Upper lobe of left lung (tissue), 6 donors: ENCODE measurements at regions not wholly inside any gene's neighbourhood (a gene's known extent, or its start where the extent isn't known, plus 50 kb on each side); places are given as distances from the start of the nearest gene placed in this dataset.
A peak's percentile ranks its signal among the peaks of the same experiment; 100 is the strongest.

Source experiments
- ATAC-seq, 2 donors: fragments of 200-7000 bp; cut with Tn5 transposase; one replicate each; pipeline ENCODE4 v1.9.1; 2022; ENCODE audit warnings: mild to moderate bottlenecking in 2 of 2, moderate library complexity in 2 of 2; ENCODE audit not compliant: low FRiP score in 2 of 2
- DNase-seq, 2 donors: peaks; one replicate each; pipeline ENCODE4 v3.0.0-alpha.2; 2019 to 2020
- H3K27ac ChIP-seq, 4 donors: fragments of 200-600 bp; sonication (generic); one replicate each; pipeline ENCODE4 v1.5.1; 2016 to 2019
- H3K27me3 ChIP-seq, 4 donors: fragments of 200-600 bp; sonication (generic); one replicate each; pipeline ENCODE4 v1.5.1; 2017 to 2019
- H3K36me3 ChIP-seq, 4 donors: fragments of 200-600 bp; sonication (generic); one replicate each; pipeline ENCODE4 v1.5.1; 2016 to 2019
- H3K4me1 ChIP-seq, 4 donors: fragments of 200-600 bp; sonication (generic); one replicate each; pipeline ENCODE4 v1.5.1; 2018 to 2019
- H3K4me3 ChIP-seq, 4 donors: fragments of 200-600 bp; sonication (generic); one replicate each; pipeline ENCODE4 v1.5.1; 2017 to 2019; ENCODE audit warnings: mild to moderate bottlenecking in 2 of 4, moderate library complexity in 1 of 4
- H3K9me3 ChIP-seq, 4 donors: fragments of 200-600 bp; sonication (generic); one replicate each; pipeline ENCODE4 v1.5.1; 2018 to 2019
- CTCF ChIP-seq, 6 experiments: fragments of 450-650 bp in 4 of 6; fragments of 200-600 bp in 2 of 6; sonication (generic) in 2 of 6; IDR thresholded peaks; one replicate each; pipeline ENCODE4 v1.5.1; 2016 to 2019; ENCODE audit warnings: antibody characterized with exemption in 6 of 6
- EP300 ChIP-seq, 4 donors: sonication (generic); formaldehyde crosslinking; IDR thresholded peaks; one replicate each; pipeline ENCODE4 v1.5.1; 2017; ENCODE audit warnings: antibody characterized with exemption in 4 of 4, control low read depth in 2 of 4
- POLR2A ChIP-seq, 4 donors: fragments of 450-650 bp; IDR thresholded peaks; one replicate each; pipeline ENCODE4 v1.5.1; 2016 to 2017; ENCODE audit warnings: antibody characterized with exemption in 4 of 4, mild to moderate bottlenecking in 2 of 4
- POLR2AphosphoS5 ChIP-seq, 2 donors: sonication (generic); formaldehyde crosslinking; IDR thresholded peaks; one replicate each; pipeline ENCODE4 v1.5.1; 2017; ENCODE audit warnings: antibody characterized with exemption in 2 of 2
- WGBS, 2 donors: methylation state at CpG; one replicate each; pipeline ENCODE4 v1.1.5; 2017 to 2018; 5-methylcytosine and 5-hydroxymethylcytosine counted together
- donor health status: DM: no; HTN: no; CAD: no; lungs with moderate emphysema.
- donor health status: DM: no; HTN: yes; CAD: no; lungs with severe emphysema.

GRCh38 chr18:58813105-58813504 lies 51.6 kb upstream of the ZNF532 start:
- no peak for TF ChIP-seq POLR2AphosphoS5 (IDR thresholded peaks at IDR 0.05)
- TF ChIP-seq CTCF (IDR thresholded peaks at IDR 0.05): no peak
- TF ChIP-seq EP300 (IDR thresholded peaks at IDR 0.05): no peak
- TF ChIP-seq POLR2A (IDR thresholded peaks at IDR 0.05): no peak
- Histone ChIP-seq H3K27me3 (no peaks in the 10 kb centered on the region), H3K9me3 (no peaks in the 10 kb centered on the region), H3K4me3 (no peak overlapping the region), H3K27ac (no peak overlapping the region), H3K4me1 (no peaks in the 10 kb centered on the region), H3K36me3 (no peaks in the 10 kb centered on the region)
- no peak for ATAC-seq
- DNase-seq: no peak
- WGBS, 2 donors: 75 to 76% methylated on average over 5 of the region's 5 CpGs

- no peak for TF ChIP-seq POLR2A (IDR thresholded peaks at IDR 0.05)
- TF ChIP-seq POLR2AphosphoS5 (IDR thresholded peaks at IDR 0.05): no peak
- no peak for TF ChIP-seq EP300 (IDR thresholded peaks at IDR 0.05)
- no peak for TF ChIP-seq CTCF (IDR thresholded peaks at IDR 0.05)
- no peaks in the 10 kb centered on the region for H3K36me3 ChIP-seq
- peak overlapping the region in 2 of 4 donors; percentile 15 to 40 for H3K27ac ChIP-seq
- H3K4me3 ChIP-seq: no peak overlapping the region
- H3K4me1 ChIP-seq: no peaks in the 10 kb centered on the region
- no peak for DNase-seq
- H3K27me3 ChIP-seq: no peaks in the 10 kb centered on the region
- H3K9me3 ChIP-seq: no peaks in the 10 kb centered on the region
- ATAC-seq: no peak
- 68 to 82% methylated on average over 4 of the region's 4 CpGs for WGBS, 2 donors
These were observed 51.0 kb upstream of the ZNF532 start for GRCh38 chr18:58813561-58814225.

GRCh38 chr18:58814317-58814716 lies 50.4 kb upstream of the ZNF532 start:
- WGBS, 2 donors: 75 to 79% methylated on average over 4 of the region's 4 CpGs
- no peaks in the 10 kb centered on the region for H3K36me3 ChIP-seq
- TF ChIP-seq POLR2A (IDR thresholded peaks at IDR 0.05) (no peak), EP300 (IDR thresholded peaks at IDR 0.05) (no peak), POLR2AphosphoS5 (IDR thresholded peaks at IDR 0.05) (no peak), CTCF (IDR thresholded peaks at IDR 0.05) (no peak)
- ATAC-seq (no peak), DNase-seq (no peak)
- no peaks in the 10 kb centered on the region for H3K9me3 ChIP-seq
- no peaks in the 10 kb centered on the region for H3K4me1 ChIP-seq
- no peaks in the 10 kb centered on the region for H3K27me3 ChIP-seq
- peak overlapping the region in 1 of 4 donors; percentile 15 for H3K27ac ChIP-seq
- H3K4me3 ChIP-seq: no peak overlapping the region
